ENCODE measurements at regions not wholly inside any gene's neighbourhood (a gene's known extent, or its start where the extent isn't known, plus 50 kb on each side); places are given as distances from the start of the nearest gene placed in this dataset.
A peak's percentile ranks its signal among the peaks of the same experiment; 100 is the strongest.

DNA sequence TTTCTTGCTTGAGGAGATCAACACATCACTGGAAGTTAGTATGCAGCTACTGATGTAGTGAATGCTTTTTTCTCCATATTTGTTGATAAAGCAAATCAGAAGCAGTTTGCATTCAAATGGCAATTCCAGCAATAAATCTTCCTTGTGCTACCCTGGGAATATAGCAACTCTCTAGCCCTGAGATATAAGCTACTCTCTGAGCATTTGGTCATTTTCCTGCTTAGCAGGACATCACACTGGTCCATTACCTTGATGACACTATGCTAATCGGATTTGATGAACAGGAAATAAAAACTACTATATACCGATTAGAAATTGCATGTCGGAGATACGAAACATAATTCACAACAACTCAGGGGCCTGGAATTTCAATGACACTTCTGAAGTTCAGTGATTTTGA, 152.7 kb downstream of the CBLN2 start:
- no peak for DNase-seq (ENCODE audit: low spot score)
- Histone ChIP-seq H3K4me1 (ENCODE audit: insufficient read depth, low read length, poor library complexity, severe bottlenecking) (no peaks in the 10 kb centered on the region), H3K4me3 (ENCODE audit: low read depth, low read length, poor library complexity, severe bottlenecking) (no peak overlapping the region), H3K9me3 (ENCODE audit: low read depth, low read length, poor library complexity, severe bottlenecking) (no peaks in the 10 kb centered on the region), H3K36me3 (ENCODE audit: insufficient read depth, low read length, poor library complexity, severe bottlenecking) (no peaks in the 10 kb centered on the region), H3K27me3 (replicated peaks; ENCODE audit: insufficient read depth, low read depth, low read length, poor library complexity) (no peaks in the 10 kb centered on the region), H3K27ac (ENCODE audit: low read depth, low read length, poor library complexity, severe bottlenecking) (no peak overlapping the region)
- no TSS peak for BruUV-seq (replicated peaks)
- no peak for TF ChIP-seq EZH2 (IDR thresholded peaks at IDR 0.05; ENCODE audit: borderline replicate concordance, low read depth, low read length, poor library complexity, severe bottlenecking)
- TF ChIP-seq, protein P1, sequence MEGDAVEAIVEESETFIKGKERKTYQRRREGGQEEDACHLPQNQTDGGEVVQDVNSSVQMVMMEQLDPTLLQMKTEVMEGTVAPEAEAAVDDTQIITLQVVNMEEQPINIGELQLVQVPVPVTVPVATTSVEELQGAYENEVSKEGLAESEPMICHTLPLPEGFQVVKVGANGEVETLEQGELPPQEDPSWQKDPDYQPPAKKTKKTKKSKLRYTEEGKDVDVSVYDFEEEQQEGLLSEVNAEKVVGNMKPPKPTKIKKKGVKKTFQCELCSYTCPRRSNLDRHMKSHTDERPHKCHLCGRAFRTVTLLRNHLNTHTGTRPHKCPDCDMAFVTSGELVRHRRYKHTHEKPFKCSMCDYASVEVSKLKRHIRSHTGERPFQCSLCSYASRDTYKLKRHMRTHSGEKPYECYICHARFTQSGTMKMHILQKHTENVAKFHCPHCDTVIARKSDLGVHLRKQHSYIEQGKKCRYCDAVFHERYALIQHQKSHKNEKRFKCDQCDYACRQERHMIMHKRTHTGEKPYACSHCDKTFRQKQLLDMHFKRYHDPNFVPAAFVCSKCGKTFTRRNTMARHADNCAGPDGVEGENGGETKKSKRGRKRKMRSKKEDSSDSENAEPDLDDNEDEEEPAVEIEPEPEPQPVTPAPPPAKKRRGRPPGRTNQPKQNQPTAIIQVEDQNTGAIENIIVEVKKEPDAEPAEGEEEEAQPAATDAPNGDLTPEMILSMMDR (conservative IDR thresholded peaks at IDR 0.05; ENCODE audit: low read depth, low read length): no peak
- POLR2A ChIA-PET (ENCODE audit: low non-redundant PET): no interaction called here
- CTCF ChIA-PET: no interaction called here
- intact Hi-C loops (cut with micrococcal nuclease; ENCODE audit: unreplicated experiment): no loop called here

DNA sequence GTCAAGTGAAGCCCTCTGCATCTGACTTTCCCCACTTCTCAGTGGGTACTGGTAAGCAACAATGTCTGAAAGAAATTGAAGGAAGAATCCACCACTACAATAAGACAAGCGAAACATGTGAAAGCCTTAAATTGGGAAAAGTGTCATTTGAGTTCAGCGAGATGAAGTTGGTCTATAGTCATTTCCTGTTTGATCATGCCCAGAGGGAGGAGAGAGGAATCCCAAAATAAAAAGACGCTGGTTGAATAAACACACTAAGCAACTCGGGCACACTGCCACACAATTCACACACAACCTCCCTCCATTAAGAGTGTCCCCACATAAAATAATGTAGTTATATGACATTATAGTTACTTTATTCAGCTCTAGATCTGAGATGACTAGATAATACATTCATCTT, 166.1 kb downstream of the CBLN2 start:
- BruUV-seq (replicated peaks): no TSS peak
- CTCF ChIA-PET: no interaction called here
- Histone ChIP-seq H3K9me3 (ENCODE audit: low read depth, low read length, poor library complexity, severe bottlenecking) (no peaks in the 10 kb centered on the region), H3K4me1 (ENCODE audit: insufficient read depth, low read length, poor library complexity, severe bottlenecking) (no peaks in the 10 kb centered on the region), H3K36me3 (ENCODE audit: insufficient read depth, low read length, poor library complexity, severe bottlenecking) (no peaks in the 10 kb centered on the region), H3K27ac (ENCODE audit: low read depth, low read length, poor library complexity, severe bottlenecking) (no peak overlapping the region), H3K27me3 (replicated peaks; ENCODE audit: insufficient read depth, low read depth, low read length, poor library complexity) (no peaks in the 10 kb centered on the region), H3K4me3 (ENCODE audit: low read depth, low read length, poor library complexity, severe bottlenecking) (no peak overlapping the region)
- intact Hi-C loops (cut with micrococcal nuclease; ENCODE audit: unreplicated experiment): no loop called here
- TF ChIP-seq EZH2 (IDR thresholded peaks at IDR 0.05; ENCODE audit: borderline replicate concordance, low read depth, low read length, poor library complexity, severe bottlenecking): no peak
- TF ChIP-seq, protein P1 (conservative IDR thresholded peaks at IDR 0.05; ENCODE audit: low read depth, low read length): no peak
- POLR2A ChIA-PET (ENCODE audit: low non-redundant PET): no interaction called here
- DNase-seq (ENCODE audit: low spot score): peak; percentile 1

DNA sequence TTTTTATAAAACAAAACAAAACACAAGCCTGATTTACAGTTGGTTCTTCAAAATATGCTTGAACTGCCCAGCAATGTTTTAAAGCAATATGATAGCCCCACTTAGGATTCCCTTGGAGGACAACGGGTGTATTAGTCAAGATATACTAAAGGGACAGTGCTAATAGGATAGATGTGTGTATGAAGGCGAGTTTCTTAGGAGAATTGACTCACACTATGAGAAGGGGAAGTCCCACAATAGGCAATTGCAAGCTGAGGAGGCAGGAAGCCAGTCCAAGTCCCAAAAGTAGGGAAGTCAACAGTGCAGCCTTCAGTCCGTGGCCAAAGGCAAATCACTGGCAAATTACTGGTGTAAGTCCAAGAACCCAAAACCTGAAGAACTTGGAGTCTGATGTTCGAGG, 167.9 kb downstream of the CBLN2 start:
- TF ChIP-seq, protein P1 (conservative IDR thresholded peaks at IDR 0.05; ENCODE audit: low read depth, low read length): no peak
- no peak for TF ChIP-seq EZH2 (IDR thresholded peaks at IDR 0.05; ENCODE audit: borderline replicate concordance, low read depth, low read length, poor library complexity, severe bottlenecking)
- H3K9me3 ChIP-seq (ENCODE audit: low read depth, low read length, poor library complexity, severe bottlenecking): no peaks in the 10 kb centered on the region
- no peaks in the 10 kb centered on the region for H3K36me3 ChIP-seq (ENCODE audit: insufficient read depth, low read length, poor library complexity, severe bottlenecking)
- H3K27me3 ChIP-seq (replicated peaks; ENCODE audit: insufficient read depth, low read depth, low read length, poor library complexity): no peaks in the 10 kb centered on the region
- intact Hi-C loops (cut with micrococcal nuclease; ENCODE audit: unreplicated experiment): no loop called here
- no peak overlapping the region for H3K27ac ChIP-seq (ENCODE audit: low read depth, low read length, poor library complexity, severe bottlenecking)
- H3K4me1 ChIP-seq (ENCODE audit: insufficient read depth, low read length, poor library complexity, severe bottlenecking): no peaks in the 10 kb centered on the region
- no peak for DNase-seq (ENCODE audit: low spot score)
- POLR2A ChIA-PET (ENCODE audit: low non-redundant PET): no interaction called here
- H3K4me3 ChIP-seq (ENCODE audit: low read depth, low read length, poor library complexity, severe bottlenecking): no peak overlapping the region
- no TSS peak for BruUV-seq (replicated peaks)
- CTCF ChIA-PET: no interaction called here

Data from A673 (cell line).